DOHH2 (cell line): ENCODE measurements at regions not wholly inside any gene's neighbourhood (a gene's known extent, or its start where the extent isn't known, plus 50 kb on each side); places are given as distances from the start of the nearest gene placed in this dataset.

ENCODE experiments used
- CTCF ChIP-seq: fragments of 200-600 bp; sonication (generic); IDR thresholded peaks from one replicate; pipeline ENCODE4 v1.5.1; 2014; ENCODE audit warnings: antibody characterized with exemption, mild to moderate bottlenecking, low read depth, low read length; ENCODE audit not compliant: poor library complexity, severe bottlenecking
- EZH2phosphoT487 ChIP-seq: fragments of 200-600 bp; sonication (generic); IDR thresholded peaks from 2 replicates; pipeline ENCODE4 v1.6.1; 2017; ENCODE audit warnings: borderline replicate concordance, mild to moderate bottlenecking, antibody characterized with exemption, low read length, moderate library complexity, mixed read lengths

- TF ChIP-seq CTCF (no peak), EZH2phosphoT487 (no peak)
These were observed 2164.8 kb upstream of the AGA start for GRCh38 chr4:179607003-179607402.
